HK-2 (cell line): ENCODE measurements at regions not wholly inside any gene's neighbourhood (a gene's known extent, or its start where the extent isn't known, plus 50 kb on each side); places are given as distances from the start of the nearest gene placed in this dataset.
"Not testable (repeated sequence)": the region's sequence is repeated elsewhere in the genome, so short reads cannot be mapped to it uniquely, and the experiment has no call there.

Experiments used
- DNase-seq: peaks from one replicate; pipeline ENCODE4 v3.0.0-alpha.2; 2018; ENCODE audit not compliant: unreplicated experiment

DNA sequence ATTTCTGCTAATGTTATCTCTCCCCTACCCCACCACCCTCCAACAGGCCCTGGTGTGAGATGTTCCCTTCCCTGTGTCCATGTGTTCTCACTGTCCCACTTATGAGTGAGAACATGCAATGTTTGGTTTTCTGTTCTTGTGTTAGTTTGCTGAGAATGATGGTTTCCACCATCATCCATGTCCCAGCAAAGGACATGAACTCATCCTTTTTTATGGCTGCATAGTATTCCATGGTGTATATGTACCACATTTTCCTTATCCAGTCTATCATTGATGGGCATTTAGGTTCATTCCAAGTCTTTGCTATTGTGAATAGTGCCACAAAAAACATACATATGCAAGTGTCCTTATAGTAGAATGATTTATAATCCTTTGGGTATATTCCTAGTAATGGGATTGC lies 104.5 kb downstream of the ZNF33B start:
- not testable (repeated sequence) for DNase-seq

DNA sequence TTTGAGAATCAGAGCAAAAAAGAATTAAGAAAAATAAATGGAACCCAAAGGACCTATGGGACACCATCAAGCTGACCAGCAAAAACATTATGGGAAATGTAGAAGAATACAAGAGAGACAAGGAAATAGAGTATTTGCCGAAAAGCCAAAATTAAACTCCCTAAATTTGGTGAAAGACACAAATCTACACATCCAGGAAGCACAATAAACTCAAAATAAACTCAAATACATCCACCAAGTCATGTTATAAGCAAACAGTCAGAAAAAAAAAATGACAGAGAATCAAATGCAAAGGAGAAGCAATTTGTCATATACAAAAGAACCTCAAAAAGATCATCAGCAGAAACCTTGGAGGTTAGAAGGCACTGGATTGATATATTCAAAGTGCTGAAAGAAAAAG lies 105.4 kb downstream of the ZNF33B start:
- DNase-seq = no peak

DNA sequence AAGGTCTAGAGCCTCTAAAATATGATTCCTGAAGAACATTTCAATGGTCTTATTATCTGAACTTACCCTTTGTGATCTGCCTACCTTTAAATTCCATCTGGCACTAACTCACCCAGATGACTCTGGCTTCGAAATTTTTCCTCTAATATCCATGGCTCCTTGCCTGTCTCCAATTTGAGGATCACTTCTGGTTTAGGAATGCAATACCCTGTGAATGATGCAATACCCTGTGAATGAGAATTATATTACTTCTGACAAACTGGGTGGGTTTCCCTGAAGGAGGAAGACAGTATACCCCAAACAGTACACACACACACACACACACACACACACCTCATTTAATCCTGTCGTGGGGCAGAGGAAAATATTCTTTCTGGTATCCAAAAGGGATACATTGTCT lies 115.3 kb downstream of the ZNF33B start:
- DNase-seq = no peak

DNA sequence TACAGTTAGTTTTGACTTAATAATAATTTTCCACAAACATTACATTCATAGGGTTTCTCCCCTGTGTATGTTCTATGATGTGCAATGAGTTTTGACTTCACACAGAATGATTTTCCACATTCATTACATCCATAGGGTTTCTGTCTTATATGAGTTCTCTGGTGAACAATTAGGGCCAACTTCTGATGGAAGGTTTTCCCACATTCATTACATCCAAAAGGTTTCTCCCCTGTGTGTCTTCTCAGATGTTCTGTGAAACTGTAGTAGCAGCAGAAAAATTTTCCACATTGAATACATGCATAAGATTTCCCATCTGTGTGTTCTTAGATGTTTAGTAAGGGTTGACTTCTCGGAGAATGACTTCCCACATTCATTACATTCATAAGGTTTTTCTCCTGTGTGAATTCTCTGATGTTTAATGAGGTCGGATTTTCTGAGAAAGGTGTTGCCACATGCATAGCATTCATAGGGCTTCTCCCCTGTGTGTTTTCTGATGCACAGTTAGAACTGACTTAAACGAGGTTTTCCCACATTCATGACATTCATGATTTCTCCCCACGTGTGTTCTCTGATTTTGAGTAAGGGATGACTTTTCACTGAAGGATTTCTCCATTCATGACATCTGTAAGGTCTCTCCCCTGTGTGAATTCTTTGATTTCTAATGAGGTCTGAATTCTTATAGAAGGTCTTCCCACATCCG lies 118.5 kb downstream of the ZNF33B start:
- no peak for DNase-seq

DNA sequence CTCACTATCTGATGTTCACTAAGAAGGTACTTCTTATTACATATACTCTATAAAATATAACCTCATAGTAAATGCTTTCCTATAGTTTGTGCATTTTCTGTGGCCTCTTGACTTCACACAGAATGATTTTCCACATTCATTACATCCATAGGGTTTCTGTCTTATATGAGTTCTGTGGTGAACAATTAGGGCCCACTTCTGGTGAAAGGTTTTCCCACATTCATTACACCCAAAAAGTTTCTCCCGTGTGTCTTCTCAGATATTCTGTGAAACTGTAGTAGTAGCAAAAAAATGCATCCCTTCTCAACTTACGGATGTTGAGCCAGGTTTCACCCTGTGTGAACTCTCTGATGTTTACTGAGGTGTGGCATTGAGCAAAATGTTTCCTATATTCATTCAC lies 119.3 kb downstream of the ZNF33B start:
- no peak for DNase-seq

DNA sequence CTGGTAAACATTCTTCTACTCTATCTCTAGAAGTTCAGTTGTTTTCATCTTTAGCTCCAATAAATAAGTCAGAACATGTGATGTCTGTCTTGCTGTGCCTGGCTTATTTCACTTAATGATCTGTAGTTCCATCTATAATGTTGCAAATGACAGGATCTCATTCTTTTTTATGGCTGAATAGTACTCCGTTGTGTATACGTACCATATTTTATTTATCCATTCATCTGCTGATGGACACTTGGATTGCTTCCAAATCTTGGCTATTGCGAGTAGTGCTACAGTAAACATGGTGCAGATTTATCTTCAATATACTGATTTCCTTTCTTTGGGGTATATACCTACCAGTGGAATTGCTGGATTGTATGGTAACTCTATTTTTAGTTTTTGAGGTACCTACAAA lies 124.4 kb downstream of the ZNF33B start:
- no peak for DNase-seq

DNA sequence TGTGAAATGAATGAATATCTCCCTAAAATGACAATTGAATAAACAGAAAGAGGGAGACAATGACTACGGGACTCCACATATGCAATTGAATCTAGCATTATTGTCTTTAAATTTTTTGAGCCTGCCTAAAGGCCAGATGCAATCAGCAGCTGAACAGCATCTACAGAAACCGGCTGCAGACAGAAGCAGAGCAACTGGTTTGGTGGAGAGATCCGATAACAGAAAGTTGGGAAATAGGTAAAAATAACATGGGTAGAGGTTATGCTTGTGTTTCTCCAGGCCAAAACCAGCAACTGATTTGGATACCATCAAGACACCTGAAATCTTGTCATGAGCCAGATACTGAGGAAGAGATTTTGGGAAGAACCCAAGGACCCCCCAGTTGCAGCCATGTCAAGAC lies 146.6 kb downstream of the ZNF33B start:
- DNase-seq = no peak

DNA sequence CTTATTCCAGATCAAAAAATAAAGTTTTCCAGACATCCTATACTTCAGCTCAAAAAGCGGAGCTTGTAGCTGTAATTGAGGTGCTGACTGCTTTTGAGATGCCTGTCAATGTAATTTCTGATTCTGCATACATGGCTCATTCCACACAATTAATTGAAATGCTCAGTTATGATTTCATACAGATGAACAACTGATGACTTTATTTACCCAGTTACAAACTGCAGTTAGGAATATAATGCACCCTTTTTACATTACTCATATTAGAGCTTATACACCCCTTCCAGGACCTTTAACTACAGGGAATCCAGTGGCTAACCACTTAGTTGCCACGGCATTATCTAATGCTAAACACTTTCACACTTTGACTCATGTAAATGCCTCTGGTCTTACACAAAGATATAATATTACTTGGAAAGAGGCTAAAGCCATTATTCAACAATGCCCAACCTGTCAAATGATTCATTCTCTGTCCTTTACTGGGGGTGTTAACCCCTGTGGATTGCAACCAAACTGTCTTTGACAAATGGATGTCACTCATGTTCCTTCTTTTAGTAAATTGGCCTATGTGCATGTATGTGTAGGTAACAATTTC lies 147.3 kb downstream of the ZNF33B start:
- no peak for DNase-seq

DNA sequence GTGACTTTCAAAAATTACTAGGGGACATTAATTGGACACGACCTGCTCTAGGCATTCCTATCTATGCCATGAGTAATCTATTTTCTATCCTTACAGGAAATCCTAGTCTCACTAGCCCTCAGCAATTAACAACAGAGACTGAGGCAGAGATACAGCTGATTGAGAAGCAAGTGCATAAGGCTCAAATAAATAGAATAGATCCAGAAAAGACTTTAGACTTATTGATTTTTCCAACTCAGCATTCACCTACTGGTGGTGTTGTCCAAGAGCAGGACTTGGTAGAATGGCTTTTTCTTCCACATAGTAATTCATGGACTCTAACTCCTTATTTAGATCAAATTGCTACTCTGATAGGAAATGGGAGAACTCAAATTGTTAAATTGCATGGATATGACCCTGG lies 148.0 kb downstream of the ZNF33B start:
- DNase-seq = no peak

DNA sequence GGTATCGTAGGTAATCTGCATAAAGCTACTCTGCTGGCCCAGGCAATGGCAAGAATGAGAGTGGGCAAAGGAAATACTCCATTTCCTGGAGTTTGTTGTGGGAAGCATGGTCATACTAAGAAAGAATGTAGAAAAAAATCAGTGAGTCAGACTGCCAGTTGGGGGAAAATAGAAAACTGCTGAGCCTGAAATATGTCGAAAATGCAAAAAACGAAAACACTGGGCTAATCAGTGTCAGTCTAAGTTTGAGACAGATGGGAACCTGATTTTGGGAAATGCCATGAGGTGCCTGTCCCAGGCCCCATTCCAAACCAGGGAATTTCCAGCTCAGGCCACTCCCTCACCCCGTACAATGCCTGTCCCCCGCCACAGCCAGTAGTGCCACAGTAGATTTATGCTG lies 150.0 kb downstream of the ZNF33B start:
- DNase-seq = peak; percentile 76

DNA sequence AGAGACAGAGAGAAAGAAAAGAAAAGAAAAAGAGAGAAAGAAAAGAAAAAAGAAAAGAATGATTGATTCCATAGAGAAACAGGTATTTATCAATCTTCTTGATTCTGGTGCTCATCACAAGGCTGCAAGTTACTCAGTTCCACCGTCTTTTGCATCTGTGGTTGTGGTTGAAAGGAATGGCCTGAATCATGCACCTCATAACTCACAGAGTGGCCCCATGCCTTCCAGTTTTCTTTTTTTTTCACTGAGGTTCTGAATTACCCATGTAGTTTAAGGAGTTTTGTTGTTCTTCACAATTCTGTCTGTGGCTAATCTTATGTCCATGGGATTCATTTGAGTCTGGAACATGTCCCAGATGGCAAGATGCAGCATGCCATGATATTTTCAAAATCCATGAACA lies 156.0 kb downstream of the ZNF33B start:
- no peak for DNase-seq

DNA sequence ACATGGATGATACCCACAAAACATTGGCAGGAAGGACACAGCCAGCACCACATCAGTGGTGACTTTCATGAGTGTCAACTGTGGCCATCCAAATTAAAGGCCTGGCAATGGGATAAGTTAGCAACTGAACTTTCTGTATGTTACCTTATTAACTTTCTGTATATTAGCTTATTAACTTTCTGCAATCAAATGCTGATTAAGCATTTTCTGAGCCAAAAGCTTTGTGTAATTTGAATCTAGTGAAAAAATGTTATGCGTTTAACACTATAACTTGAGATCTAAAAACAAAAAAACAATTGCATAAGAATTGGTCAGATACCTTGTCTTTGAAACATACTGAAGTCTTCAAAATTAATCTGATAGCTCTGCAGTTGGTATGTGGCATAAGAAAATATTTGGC lies 159.3 kb downstream of the ZNF33B start:
- DNase-seq = no peak

DNA sequence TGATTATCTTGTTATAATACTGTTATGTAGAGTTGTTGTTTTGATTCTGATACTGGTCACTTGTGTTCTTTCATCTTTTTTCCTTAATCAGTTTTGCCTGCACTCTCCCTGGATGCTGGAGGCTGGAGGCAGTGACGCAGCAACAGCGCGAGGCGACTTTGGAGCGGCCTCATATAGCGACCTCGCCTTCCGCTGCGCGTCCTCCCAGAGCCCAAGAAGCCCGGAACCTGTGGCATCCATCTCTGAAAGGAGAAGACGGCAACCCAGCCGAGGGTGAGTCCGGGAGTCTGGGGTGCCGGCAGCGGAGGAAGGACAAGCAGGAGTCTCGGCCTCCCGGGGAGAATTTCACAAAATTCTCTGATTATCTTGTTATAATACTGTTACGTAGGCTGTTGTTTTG lies 161.2 kb downstream of the ZNF33B start:
- no peak for DNase-seq

DNA sequence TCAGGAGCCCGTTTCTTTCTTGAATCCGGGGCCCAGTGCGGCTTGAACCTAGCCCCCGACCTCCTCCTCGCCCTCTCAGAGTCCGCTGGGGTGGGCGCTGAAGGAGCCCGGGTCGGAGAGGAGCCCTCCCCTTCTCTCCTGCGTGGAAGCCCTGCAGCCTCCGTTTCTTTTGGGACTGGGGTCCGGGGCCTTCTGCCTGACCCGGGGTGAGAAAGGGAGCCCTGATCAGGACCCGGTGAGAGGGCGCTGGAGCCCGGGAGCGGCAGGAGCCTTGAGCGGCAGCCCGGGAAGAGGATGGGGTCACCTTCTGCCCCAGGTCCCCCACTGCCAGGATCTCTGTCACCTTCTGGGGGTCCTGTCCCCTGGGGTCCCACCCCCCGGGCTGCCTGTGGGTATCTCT lies 162.3 kb downstream of the ZNF33B start:
- no peak for DNase-seq

DNA sequence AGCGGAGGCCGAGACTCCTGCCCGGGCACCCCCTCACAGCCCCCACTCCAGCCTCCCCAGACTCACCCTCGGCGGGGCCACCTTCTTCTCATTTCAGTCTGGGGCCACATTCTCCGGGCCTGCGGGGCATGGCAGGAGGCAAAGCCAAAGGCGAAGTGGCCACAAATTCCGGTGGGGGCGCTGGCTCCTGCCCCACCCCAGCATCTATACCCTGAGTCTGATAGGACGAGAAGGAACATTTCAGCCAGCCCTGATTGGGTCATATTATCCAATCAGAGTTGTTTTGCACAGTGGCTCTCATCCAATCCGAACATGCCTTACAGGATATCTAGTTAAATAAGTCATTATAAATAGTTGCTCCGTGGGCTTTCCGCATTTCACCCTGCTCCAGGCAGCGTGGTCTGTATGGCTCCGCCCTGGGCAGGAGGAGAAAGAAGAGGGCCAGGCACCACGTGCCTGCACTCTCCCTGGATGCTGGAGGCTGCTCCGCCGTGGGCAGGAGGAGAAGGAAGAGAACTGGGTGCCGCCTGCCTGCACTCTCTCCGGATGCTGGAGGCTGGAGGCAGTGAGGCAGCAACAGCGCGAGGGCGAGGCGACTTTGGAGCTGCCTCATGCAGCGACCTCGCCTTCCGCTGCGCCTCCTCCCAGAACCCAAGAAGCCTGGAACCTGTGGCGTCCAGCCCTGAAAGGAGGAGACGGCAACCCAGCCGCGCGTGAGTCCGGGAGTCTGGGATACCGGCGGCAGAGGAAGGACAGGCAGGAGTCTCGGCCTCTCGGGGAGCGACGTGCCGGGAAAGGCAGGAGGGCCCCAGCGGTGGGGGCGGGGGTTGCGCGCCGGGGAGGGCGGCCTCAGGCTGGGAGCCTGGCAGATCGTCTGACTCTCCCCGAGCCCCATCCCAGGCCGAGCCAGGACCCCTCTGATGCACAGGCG lies 162.9 kb downstream of the ZNF33B start:
- DNase-seq = peak; percentile 88

DNA sequence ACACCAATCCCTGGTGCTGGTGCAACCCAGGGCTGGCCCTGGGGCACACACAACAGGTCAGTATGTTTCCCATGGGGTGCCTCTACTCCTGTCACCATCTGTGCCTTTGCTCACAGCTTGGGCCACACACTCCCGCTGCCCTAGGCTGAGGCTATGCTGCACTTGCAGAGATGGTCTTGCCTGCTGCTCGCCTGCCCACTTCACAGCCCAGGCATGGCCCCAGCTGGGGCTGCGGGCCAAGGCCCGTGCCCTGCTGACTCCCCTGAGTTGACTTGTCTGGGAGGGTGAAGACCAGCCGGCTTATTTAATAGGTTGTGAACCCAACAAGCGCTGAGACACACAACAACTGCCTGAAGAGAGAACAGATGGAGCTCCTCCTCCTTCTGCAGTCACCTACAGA lies 184.1 kb downstream of the ZNF33B start:
- DNase-seq = no peak

DNA sequence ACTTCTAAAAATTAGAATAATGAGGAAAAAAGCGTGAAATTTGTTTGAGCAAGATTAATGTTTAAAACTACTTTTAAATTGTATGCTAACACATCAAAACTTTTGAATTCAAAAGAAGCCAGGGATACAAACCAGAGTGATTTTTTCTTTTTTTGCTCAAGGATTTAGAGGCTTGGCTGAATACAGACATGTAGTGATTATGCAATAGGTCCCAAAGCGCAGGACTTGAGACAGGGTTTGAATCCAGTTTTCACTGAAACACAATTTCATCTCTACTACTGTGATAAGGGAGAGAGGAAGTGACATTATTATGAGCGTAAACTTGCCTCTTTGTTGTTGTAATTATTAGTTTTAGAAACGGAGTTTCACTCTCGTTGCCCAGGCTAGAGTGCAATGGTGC lies 207.3 kb downstream of the ZNF33B start:
- no peak for DNase-seq

DNA sequence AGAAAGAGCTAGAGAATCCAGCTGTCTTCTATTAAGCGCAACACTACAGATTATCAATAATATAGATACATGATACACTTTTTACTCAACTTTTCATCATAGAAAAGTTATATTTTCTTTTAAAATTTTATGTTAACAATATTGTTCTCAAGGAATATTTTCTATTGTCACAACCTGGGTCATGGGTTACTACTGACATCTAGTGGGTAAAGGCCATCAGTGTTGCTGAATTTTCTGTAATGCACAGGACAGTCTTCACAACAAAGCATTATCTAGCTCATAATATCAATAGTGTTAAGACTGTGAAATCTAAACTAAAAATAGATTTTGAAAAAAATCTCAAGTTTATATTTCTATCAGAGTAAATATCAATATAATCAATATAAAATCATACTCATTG lies 209.8 kb downstream of the ZNF33B start:
- DNase-seq = no peak

DNA sequence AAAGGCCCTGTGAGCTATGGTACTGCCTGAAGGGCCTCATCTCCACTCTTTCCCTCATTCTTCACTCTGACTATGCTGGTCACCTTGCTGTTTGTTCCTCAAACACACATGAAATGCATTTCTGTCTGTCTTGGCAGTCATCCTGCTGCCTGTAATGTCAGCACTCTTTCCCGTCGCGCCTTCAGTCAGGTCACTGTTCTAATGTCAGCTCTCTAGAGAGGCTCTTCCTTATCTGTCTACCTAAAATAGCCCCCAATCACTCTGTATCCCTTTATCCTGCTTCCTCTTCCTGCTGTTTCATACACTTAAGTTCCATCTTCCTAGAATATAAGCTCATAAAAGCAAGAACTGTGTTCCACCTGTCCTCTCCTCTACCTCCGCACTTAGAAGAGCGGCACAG lies 215.5 kb downstream of the ZNF33B start:
- DNase-seq = no peak

DNA sequence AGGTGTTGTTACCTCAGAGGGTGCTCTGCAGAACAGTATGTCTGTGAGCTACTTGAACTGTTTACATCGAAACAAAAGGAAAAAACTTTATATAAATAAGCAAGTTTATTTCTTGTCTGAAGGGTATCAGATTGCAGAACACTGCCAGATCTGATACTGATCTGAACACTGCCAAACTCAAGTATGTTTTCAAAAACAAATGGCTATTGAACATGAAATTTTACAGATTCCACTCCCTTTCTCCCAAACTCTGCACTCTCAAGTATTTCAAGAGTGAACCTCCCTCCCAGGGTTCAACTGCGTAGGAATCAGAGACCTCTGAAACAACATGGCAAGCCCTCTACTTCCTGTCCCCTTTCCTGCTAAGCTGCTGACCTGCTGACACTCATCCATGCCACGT lies 216.6 kb downstream of the ZNF33B start:
- DNase-seq = no peak

DNA sequence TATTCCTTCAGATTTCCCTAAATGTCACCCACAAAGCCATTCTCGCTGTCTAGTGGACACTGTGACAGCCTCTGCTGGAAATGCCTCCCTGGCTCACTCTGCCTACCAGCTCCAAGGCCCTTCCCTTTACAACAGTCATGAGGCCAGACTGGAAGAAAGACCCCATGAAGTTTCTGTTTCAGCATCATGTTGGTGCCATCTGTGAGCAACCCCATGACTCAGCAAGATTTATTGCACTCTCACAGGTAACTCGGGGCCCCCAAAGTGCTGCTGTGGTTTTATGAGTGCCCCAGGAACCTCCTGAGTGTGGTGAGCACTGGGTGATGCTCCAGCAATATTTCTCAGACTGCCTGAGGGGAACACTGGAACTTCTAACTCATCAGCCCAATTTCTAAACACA lies 218.6 kb downstream of the ZNF33B start:
- no peak for DNase-seq

DNA sequence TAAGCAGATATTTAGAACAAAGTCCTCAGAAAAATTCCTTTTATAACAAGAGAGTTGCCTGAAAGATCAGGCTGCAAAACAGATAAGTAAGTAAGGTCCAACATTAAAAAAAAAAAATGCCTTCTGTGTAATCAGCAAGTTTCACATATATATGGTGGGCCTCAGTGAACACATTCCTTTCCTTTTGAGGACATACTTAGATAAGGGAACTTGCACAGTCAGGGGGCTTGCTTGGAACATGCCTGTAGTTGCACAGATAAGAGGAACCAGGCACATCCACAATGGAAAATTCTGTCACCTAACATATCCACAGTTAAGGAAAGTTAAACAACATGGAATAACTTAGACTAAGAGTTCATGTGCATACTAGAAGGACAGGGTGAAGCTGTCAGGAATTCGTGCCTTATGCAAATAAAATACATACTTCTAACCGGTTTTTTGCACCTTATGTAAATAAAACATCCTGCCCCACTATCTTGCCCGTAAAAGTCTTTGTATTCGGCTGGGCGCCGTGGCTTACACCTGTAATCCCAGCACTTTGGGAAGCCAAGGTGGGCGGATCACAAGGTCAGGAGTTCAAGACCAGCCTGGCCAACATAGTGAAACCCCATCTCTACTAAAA lies 257.3 kb downstream of the ZNF33B start:
- DNase-seq = no peak
